K562 (cell line): ENCODE measurements at regions not wholly inside any gene's neighbourhood (a gene's known extent, or its start where the extent isn't known, plus 50 kb on each side); places are given as distances from the start of the nearest gene placed in this dataset.

Experiments used
- AFF4 ChIP-seq: sonication (generic); formaldehyde crosslinking; IDR thresholded peaks from 2 replicates; pipeline ENCODE4 v1.8.0; 2023; ENCODE audit warnings: mild to moderate bottlenecking, missing genetic modification reagents
- E2F6 ChIP-seq, 2 experiments: IDR thresholded peaks; 2 replicates each; pipeline ENCODE4 v1.6.1; 2011; ENCODE audit warnings: borderline replicate concordance in 1 of 2, control low read depth in 1 of 2, low read depth in 1 of 2, low read length in 1 of 2, mild to moderate bottlenecking in 1 of 2, mixed read lengths in 1 of 2, moderate library complexity in 1 of 2; ENCODE audit not compliant: insufficient read depth in 1 of 2, insufficient read length in 1 of 2, poor library complexity in 1 of 2, severe bottlenecking in 1 of 2; ENCODE audit errors: extremely low read depth in 1 of 2
- EZH2 ChIP-seq: IDR thresholded peaks from 2 replicates; pipeline ENCODE4 v1.6.1; 2012; ENCODE audit warnings: low read depth, mild to moderate bottlenecking, inconsistent platforms, low read length, borderline replicate concordance
- FOXA1 ChIP-seq: fragments of 450-650 bp; IDR thresholded peaks from 2 replicates; pipeline ENCODE4 v1.6.1; 2016; ENCODE audit warnings: mild to moderate bottlenecking, borderline replicate concordance
- FOXJ2 ChIP-seq: fragments of 200-800 bp; sonication (Bioruptor generic); IDR thresholded peaks from 2 replicates; pipeline ENCODE4 v1.6.1; 2016; ENCODE audit warnings: missing genetic modification characterization, missing compliant biosample characterization
- HSF4 ChIP-seq: fragments of 250-450 bp; sonication (Bioruptor Pico); IDR thresholded peaks from 2 replicates; pipeline ENCODE4 v2.1.2; 2022; ENCODE audit warnings: mild to moderate bottlenecking, moderate library complexity, borderline replicate concordance
- L3MBTL2 ChIP-seq: fragments of 450-650 bp; IDR thresholded peaks from 2 replicates; pipeline ENCODE4 v1.6.1; 2016; ENCODE audit warnings: mild to moderate bottlenecking, moderate library complexity
- MXI1 ChIP-seq: IDR thresholded peaks from 2 replicates; pipeline ENCODE4 v1.6.1; 2011; ENCODE audit warnings: low read depth, mild to moderate bottlenecking, improper control_type of control experiment, low read length
- NCOA2 ChIP-seq, 2 experiments: fragments of 450-650 bp; IDR thresholded peaks; 2 replicates each; pipeline ENCODE4 v1.6.1; 2018; ENCODE audit warnings: mild to moderate bottlenecking in 2 of 2, moderate library complexity in 1 of 2; ENCODE audit not compliant: partially characterized antibody in 2 of 2
- RCOR1 ChIP-seq, 2 experiments: IDR thresholded peaks; 2 replicates each; pipeline ENCODE4 v1.6.1; 2012; ENCODE audit warnings: low read depth in 2 of 2, low read length in 2 of 2, borderline replicate concordance in 1 of 2, improper control_type of control experiment in 1 of 2
- SPI1 ChIP-seq: IDR thresholded peaks from 2 replicates; pipeline ENCODE4 v1.6.1; 2011; ENCODE audit warnings: low read depth, low read length, control low read depth, borderline replicate concordance
- ZNF121 ChIP-seq: sonication (generic); formaldehyde crosslinking; conservative IDR thresholded peaks from 2 replicates; pipeline ENCODE4 v1.8.0; 2022; ENCODE audit warnings: missing genetic modification reagents
- ZNF124 ChIP-seq: sonication (generic); formaldehyde crosslinking; IDR thresholded peaks from 2 replicates; pipeline ENCODE4 v1.8.1; 2022; ENCODE audit warnings: missing genetic modification reagents
- ZNF224 ChIP-seq: sonication (generic); formaldehyde crosslinking; IDR thresholded peaks from 2 replicates; pipeline ENCODE4 v1.8.0; 2022; ENCODE audit warnings: mild to moderate bottlenecking, missing genetic modification reagents
- ZNF395 ChIP-seq: fragments of 200-800 bp; sonication (Bioruptor generic); IDR thresholded peaks from 2 replicates; pipeline ENCODE4 v1.6.1; 2017; ENCODE audit warnings: missing genetic modification characterization, missing compliant biosample characterization
- ZNF830 ChIP-seq: fragments of 250-450 bp; sonication (Bioruptor Pico); IDR thresholded peaks from 2 replicates; pipeline ENCODE4 v1.5.0; 2021; ENCODE audit warnings: mild to moderate bottlenecking
- TF ChIP-seq, protein P1 (sequence below): sonication (generic); formaldehyde crosslinking; IDR thresholded peaks from 2 replicates; pipeline ENCODE4 v1.9.0; 2022; ENCODE audit warnings: mild to moderate bottlenecking, missing genetic modification reagents
- TF ChIP-seq, protein P2 (sequence below), 2 experiments: fragments of 200-800 bp in 1 of 2; sonication (Bioruptor generic) in 1 of 2; sonication (generic) in 1 of 2; formaldehyde crosslinking in 1 of 2; IDR thresholded peaks in 1 of 2; conservative IDR thresholded peaks in 1 of 2; 2 replicates each; pipeline versions ENCODE4 v1.5.0 to v1.6.1; 2016 to 2020; ENCODE audit warnings: missing compliant biosample characterization in 1 of 2, missing genetic modification characterization in 1 of 2, missing genetic modification reagents in 1 of 2

DNA sequence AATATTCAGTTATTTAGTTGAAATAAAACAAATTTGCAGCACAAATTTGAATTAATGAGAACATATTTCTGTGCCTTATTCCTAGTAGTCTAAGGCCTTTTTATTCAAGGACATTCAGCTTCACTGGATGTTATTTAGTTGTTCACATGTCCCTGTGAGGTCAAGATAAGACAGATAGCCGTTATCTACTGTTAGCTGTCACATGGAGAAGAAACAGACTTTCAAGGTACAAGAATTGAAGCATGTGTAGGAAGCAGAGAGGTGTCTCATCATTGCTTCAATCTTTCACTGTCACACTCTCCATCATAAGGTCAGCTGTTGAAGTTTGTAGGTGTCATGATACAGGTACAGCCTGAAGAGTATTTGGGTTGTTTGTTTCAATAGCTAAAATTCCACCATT is 112.9 kb upstream of the JAG1 start (continued):
- no peak for TF ChIP-seq HSF4 (CRISPR knock-in tag)
- no peak for TF ChIP-seq MXI1
- TF ChIP-seq ZNF124 (CRISPR knock-in tag), result no peak
- peak; percentile 22; the same call in 1 of the 2 replicates for TF ChIP-seq L3MBTL2
- TF ChIP-seq, protein P1, sequence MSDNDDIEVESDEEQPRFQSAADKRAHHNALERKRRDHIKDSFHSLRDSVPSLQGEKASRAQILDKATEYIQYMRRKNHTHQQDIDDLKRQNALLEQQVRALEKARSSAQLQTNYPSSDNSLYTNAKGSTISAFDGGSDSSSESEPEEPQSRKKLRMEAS (CRISPR knock-in tag), result no peak
- peak; percentile 62; the same call in 1 of the 2 replicates for TF ChIP-seq FOXJ2 (tag)
- TF ChIP-seq SPI1, result no peak
- no peak for TF ChIP-seq FOXA1
- TF ChIP-seq AFF4, result no peak
- no peak for TF ChIP-seq ZNF224 (CRISPR knock-in tag)
- TF ChIP-seq EZH2, result no peak
- TF ChIP-seq ZNF121 (CRISPR knock-in tag), result no peak
- TF ChIP-seq E2F6 (IDR thresholded peaks at IDR 0.05; ENCODE audit: borderline replicate concordance in 1 of 2, extremely low read depth in 1 of 2, insufficient read depth in 1 of 2, insufficient read length in 1 of 2, low read depth in 1 of 2, low read length in 1 of 2, poor library complexity in 1 of 2, severe bottlenecking in 1 of 2), result no peak
- no peak for TF ChIP-seq ZNF830
- no peak for TF ChIP-seq ZNF395 (CRISPR knock-in tag)
- TF ChIP-seq, protein P2, sequence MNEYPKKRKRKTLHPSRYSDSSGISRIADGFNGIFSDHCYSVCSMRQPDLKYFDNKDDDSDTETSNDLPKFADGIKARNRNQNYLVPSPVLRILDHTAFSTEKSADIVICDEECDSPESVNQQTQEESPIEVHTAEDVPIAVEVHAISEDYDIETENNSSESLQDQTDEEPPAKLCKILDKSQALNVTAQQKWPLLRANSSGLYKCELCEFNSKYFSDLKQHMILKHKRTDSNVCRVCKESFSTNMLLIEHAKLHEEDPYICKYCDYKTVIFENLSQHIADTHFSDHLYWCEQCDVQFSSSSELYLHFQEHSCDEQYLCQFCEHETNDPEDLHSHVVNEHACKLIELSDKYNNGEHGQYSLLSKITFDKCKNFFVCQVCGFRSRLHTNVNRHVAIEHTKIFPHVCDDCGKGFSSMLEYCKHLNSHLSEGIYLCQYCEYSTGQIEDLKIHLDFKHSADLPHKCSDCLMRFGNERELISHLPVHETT (CRISPR knock-in tag; conservative IDR thresholded peaks at IDR 0.05 in 1 of 2, IDR thresholded peaks at IDR 0.05 in 1 of 2), result no peak
- TF ChIP-seq RCOR1 (IDR thresholded peaks at IDR 0.05; ENCODE audit: borderline replicate concordance in 1 of 2, low read depth in 2 of 2, low read length in 2 of 2), result peak in 1 of 2 experiments; percentile 23; a peak in 1 of 4 replicates
- TF ChIP-seq NCOA2 (IDR thresholded peaks at IDR 0.05; ENCODE audit: partially characterized antibody in 2 of 2), result no peak
